ENCODE measurements at regions not wholly inside any gene's neighbourhood (a gene's known extent, or its start where the extent isn't known, plus 50 kb on each side); places are given as distances from the start of the nearest gene placed in this dataset.

- ChIA-PET CTCF (no interaction called here), POLR2A (no interaction called here)
- Mint-ChIP-seq H3K27me3 (no peaks in the 10 kb centered on the region), H3K27ac (no peak overlapping the region), H3K36me3 (ENCODE audit: low read depth) (no peaks in the 10 kb centered on the region), H3K9me3 (no peaks in the 10 kb centered on the region), H3K4me1 (peaks cover 48% of the 10 kb centered on the region), H3K4me3 (no peak overlapping the region)
- ATAC-seq (ENCODE audit: low read depth): no peak
- TF ChIP-seq CTCF (IDR thresholded peaks at IDR 0.05): no peak
- intact Hi-C loops (cut with micrococcal nuclease): no loop called here
- no peak for DNase-seq
Observed at GRCh38 chr1:172902861-172903381, 147.8 kb downstream of the TNFSF18 start.

DNA sequence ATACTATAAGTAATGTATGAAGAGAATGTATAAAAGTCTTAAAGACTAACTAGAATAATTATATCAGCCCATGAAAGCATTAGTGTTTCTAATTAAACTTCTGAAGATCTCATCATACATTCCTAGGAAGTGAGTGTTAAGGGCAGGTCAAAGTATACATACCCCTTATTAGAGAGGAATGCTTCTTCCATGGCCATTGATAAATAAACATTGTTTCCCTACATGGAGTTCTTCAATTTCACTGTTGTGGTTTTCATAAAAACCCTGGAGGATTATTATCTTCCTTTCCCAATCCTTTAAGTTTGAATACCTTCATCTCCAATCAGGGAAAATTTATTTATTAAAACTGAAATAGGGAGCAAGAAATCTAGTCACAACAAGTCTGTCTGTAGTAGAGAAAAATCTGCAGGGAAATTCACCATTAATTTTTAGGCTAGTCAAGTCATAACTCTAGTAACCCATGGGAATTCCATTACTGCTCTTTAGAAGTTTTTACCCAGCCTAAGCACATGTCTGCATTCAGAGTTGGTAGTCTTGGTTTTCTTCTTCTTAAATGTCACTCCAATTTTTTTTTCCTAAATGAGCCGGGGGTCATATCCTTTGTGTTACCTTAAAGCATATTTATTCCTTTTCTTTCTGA, 147.0 kb downstream of the TNFSF18 start:
- intact Hi-C loops (cut with micrococcal nuclease): no loop called here
- peaks cover 49% of the 10 kb centered on the region for H3K4me1 Mint-ChIP-seq
- DNase-seq: no peak
- no peaks in the 10 kb centered on the region for H3K36me3 Mint-ChIP-seq (ENCODE audit: low read depth)
- CTCF ChIA-PET: no interaction called here
- ATAC-seq (ENCODE audit: low read depth): no peak
- no peak for TF ChIP-seq CTCF (IDR thresholded peaks at IDR 0.05)
- no peak overlapping the region for H3K27ac Mint-ChIP-seq
- no peaks in the 10 kb centered on the region for H3K27me3 Mint-ChIP-seq
- H3K4me3 Mint-ChIP-seq: no peak overlapping the region
- H3K9me3 Mint-ChIP-seq: no peaks in the 10 kb centered on the region
- POLR2A ChIA-PET: no interaction called here

DNA sequence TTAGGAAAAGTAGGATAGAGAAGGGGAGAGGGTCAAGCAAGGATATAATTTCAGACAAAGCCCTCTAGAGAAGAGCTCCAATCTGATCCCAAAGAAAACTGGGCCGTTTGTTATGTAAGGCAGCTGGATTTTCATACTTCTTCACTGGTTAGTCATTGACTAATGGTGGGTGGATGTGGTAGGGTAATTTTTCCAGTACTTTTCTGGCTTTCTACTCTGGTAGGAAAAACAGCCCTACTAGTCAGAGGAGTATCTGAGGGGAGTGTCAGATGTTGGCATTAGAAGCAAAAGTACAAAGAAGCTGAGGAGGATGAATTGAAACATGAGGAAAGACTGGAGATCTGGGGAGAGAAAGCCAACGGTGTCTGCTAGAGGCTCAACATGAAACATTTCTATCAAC, 145.3 kb downstream of the TNFSF18 start:
- H3K9me3 Mint-ChIP-seq: no peaks in the 10 kb centered on the region
- ChIA-PET POLR2A (interaction anchor here (0.5 to 3.1 kb wide), 2 partner anchors 10 to 297 kb away, joined by 5 to 11 read pairs; no protein-coding TSS in a partner anchor), CTCF (no interaction called here)
- intact Hi-C loops (cut with micrococcal nuclease): no loop called here
- DNase-seq (no peak), ATAC-seq (ENCODE audit: low read depth) (no peak)
- H3K4me3 Mint-ChIP-seq: no peak overlapping the region
- no peak for TF ChIP-seq CTCF (IDR thresholded peaks at IDR 0.05)
- no peaks in the 10 kb centered on the region for H3K36me3 Mint-ChIP-seq (ENCODE audit: low read depth)
- H3K27ac Mint-ChIP-seq: no peak overlapping the region
- no peaks in the 10 kb centered on the region for H3K27me3 Mint-ChIP-seq
- H3K4me1 Mint-ChIP-seq: peaks cover 33% of the 10 kb centered on the region

- no peaks in the 10 kb centered on the region for H3K36me3 Mint-ChIP-seq (ENCODE audit: low read depth)
- H3K27ac Mint-ChIP-seq: peak overlapping the region; percentile 15
- ChIA-PET CTCF (interaction anchor here (0.9 kb wide), 1 partner anchor 12 kb away, joined by 3 read pairs; no protein-coding TSS in a partner anchor), POLR2A (interaction anchor here (0.5 to 3.1 kb wide), 3 partner anchors 12 to 511 kb away, joined by 3 to 11 read pairs (median 6); no protein-coding TSS in a partner anchor)
- H3K27me3 Mint-ChIP-seq: no peaks in the 10 kb centered on the region
- peak overlapping the region; percentile 7 for H3K4me3 Mint-ChIP-seq
- H3K9me3 Mint-ChIP-seq: no peaks in the 10 kb centered on the region
- no peak for ATAC-seq (ENCODE audit: low read depth)
- H3K4me1 Mint-ChIP-seq: peaks cover 24% of the 10 kb centered on the region
- no peak for TF ChIP-seq CTCF (IDR thresholded peaks at IDR 0.05)
- intact Hi-C loops (cut with micrococcal nuclease): no loop called here
- DNase-seq: no peak
Observed at GRCh38 chr1:172906778-172907592, 143.8 kb downstream of the TNFSF18 start.

DNA sequence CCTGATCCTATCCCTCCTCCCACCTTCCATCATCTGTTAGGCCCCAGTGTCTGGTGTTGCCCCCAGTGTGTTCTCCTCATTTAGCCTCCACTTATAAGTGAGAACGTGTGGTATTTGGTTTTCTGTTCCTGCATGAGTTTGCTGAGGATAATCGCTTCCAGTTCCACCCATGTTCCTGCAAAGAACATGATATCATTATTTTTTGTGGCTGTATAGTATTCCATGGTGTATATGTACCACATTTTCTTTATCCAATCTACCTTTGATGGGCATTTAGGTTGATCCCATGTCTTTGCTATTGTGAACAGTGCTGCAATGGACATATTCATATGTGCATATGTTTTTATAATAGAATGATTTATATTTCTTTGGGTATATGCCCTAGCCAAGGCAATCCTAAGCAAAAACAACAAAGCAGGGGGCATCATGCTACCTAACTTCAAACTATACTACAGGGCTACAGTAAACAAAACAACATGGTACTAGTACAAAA, 142.9 kb downstream of the TNFSF18 start:
- Mint-ChIP-seq H3K4me3 (no peak overlapping the region), H3K27ac (no peak overlapping the region), H3K27me3 (no peaks in the 10 kb centered on the region), H3K4me1 (peaks cover 24% of the 10 kb centered on the region), H3K36me3 (ENCODE audit: low read depth) (no peaks in the 10 kb centered on the region), H3K9me3 (peaks cover 4% of the 10 kb centered on the region)
- ATAC-seq (ENCODE audit: low read depth) (no peak), DNase-seq (no peak)
- intact Hi-C loops (cut with micrococcal nuclease): no loop called here
- CTCF ChIA-PET: interaction anchor here (0.9 kb wide), 1 partner anchor 13 kb away, joined by 3 read pairs; no protein-coding TSS in a partner anchor
- TF ChIP-seq CTCF (IDR thresholded peaks at IDR 0.05): no peak
- POLR2A ChIA-PET: interaction anchor here (0.6 kb wide), 1 partner anchor 114 kb away, joined by 6 read pairs; no protein-coding TSS in a partner anchor

Data from activated B cell treated with CpG ODN at 0.5 μM for 24 hours (primary cell).